Lung (tissue), 11 donors: ENCODE measurements at regions not wholly inside any gene's neighbourhood (a gene's known extent, or its start where the extent isn't known, plus 50 kb on each side); places are given as distances from the start of the nearest gene placed in this dataset.
A peak's percentile ranks its signal among the peaks of the same experiment; 100 is the strongest.

Source experiments
- ATAC-seq: fragments of 200-7000 bp; cut with Tn5 transposase; one replicate; pipeline ENCODE4 v1.9.1; 2020; ENCODE audit warnings: moderate number of reproducible peaks; ENCODE audit not compliant: insufficient read depth, low FRiP score
- DNase-seq, 3 donors: peaks; one replicate each; pipeline ENCODE4 v3.0.0-alpha.2; 2013 to 2017
- H3K27ac ChIP-seq, 2 donors: one replicate each; pipeline ENCODE4 v1.5.1; 2013; ENCODE audit warnings: mild to moderate bottlenecking in 2 of 2, moderate library complexity in 2 of 2, control low read depth in 1 of 2, inconsistent platforms in 1 of 2, low read depth in 1 of 2, low read length in 1 of 2
- H3K27me3 ChIP-seq, 3 donors: one replicate each; pipeline ENCODE4 v1.5.1; 2013; ENCODE audit warnings: low read length in 2 of 3; ENCODE audit not compliant: control insufficient read depth in 3 of 3, insufficient read depth in 3 of 3
- H3K36me3 ChIP-seq, 4 donors: one replicate each; pipeline ENCODE4 v1.5.1; 2013; ENCODE audit warnings: low read length in 4 of 4, mild to moderate bottlenecking in 1 of 4, moderate library complexity in 1 of 4; ENCODE audit not compliant: control insufficient read depth in 4 of 4, insufficient read depth in 4 of 4
- H3K4me1 ChIP-seq, 5 donors: one replicate each; pipeline ENCODE4 v1.5.1; 2013; ENCODE audit warnings: low read length in 5 of 5, mild to moderate bottlenecking in 2 of 5, moderate library complexity in 1 of 5; ENCODE audit not compliant: control insufficient read depth in 5 of 5, insufficient read depth in 5 of 5
- H3K4me3 ChIP-seq: one replicate; pipeline ENCODE4 v1.5.1; 2013; ENCODE audit warnings: mild to moderate bottlenecking, control low read depth, moderate library complexity
- H3K9ac ChIP-seq, 2 donors: one replicate each; pipeline ENCODE4 v1.5.1; 2013; ENCODE audit warnings: low read length in 2 of 2, control low read depth in 1 of 2; ENCODE audit not compliant: insufficient read depth in 1 of 2
- H3K9me3 ChIP-seq, 4 donors: one replicate each; pipeline ENCODE4 v1.5.1; 2013; ENCODE audit warnings: low read length in 3 of 4, mild to moderate bottlenecking in 1 of 4, moderate library complexity in 1 of 4; ENCODE audit not compliant: control insufficient read depth in 4 of 4, insufficient read depth in 3 of 4
- WGBS, 2 donors: extraction: QIAGEN DNeasy Blood & Tissue Kit; methylation state at CpG; one replicate each; pipeline ENCODE4 v1.1.7; 2013; 5-methylcytosine and 5-hydroxymethylcytosine counted together
- TF ChIP-seq, protein P1 (sequence below): IDR thresholded peaks from 2 replicates; pipeline ENCODE4 v1.5.1; 2012; ENCODE audit warnings: mild to moderate bottlenecking; ENCODE audit errors: control extremely low read depth, extremely low read depth
- donor health status: control.
- donor health status: control.
- donor health status: Bipolar disorder and iron deficiency.
- donor health status: healthy.
- donor health status: DM: yes; HTN: yes; CAD: no.

DNA sequence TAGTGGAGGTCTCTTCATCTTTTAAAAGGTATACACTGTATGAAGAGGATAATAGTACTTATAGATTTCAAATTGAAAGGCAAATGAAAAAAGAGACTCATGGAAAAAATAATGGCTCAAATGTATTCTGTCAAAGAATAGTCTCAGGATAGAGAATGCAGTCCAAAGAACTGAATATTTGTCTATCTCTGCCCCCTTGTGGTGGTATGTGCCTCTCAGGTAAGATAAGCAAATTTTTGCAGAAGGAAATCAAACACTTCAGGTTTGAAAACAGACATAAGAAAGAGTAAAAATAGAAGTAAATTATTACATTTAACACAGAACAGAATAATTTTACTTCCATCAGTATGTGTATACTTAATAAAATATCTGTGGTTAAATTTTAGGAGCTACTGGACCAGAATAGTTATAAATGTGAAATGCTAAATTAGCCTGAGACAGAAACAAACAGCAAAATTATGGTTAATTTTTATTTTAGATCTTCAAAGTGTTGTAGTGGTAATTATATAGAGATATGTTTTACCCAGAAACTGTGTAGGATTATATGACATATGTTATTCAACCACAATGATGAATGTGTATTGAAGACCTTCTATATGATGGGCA, 164.4 kb upstream of the PALMD start:
- ATAC-seq (peak; percentile 69), DNase-seq (peak; percentile 50 to 88 (median 83))
- peaks cover 0 to 5% (median 0%) of the 10 kb centered on the region in 4 donors for H3K9me3 ChIP-seq

DNA sequence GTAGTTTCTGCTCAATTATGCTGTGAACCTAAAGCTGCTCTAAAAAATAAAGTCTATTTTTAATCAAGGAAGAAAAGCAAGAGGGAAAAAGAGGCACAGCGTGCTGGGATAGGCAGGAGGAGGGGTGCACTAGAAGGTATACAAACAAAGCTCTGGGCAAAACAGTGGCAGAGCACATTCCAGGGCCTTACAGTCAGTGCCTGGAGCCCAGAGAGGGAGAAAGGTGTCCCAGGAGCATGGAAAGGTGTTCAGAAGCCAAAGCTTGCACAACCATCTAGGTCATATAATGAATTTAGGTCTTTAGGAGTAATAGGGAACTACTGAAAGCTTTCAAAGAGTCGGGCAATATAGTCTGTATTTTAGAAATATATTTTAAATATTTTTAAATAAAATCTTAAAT, 163.6 kb upstream of the PALMD start:
- peaks cover 0 to 9% (median 0%) of the 10 kb centered on the region in 5 donors for H3K4me1 ChIP-seq
- 87 to 94% methylated on average over 2 of the region's 2 CpGs for WGBS, 2 donors
- H3K9ac ChIP-seq: no peak overlapping the region
- H3K27ac ChIP-seq: no peak overlapping the region
- TF ChIP-seq, protein P1, sequence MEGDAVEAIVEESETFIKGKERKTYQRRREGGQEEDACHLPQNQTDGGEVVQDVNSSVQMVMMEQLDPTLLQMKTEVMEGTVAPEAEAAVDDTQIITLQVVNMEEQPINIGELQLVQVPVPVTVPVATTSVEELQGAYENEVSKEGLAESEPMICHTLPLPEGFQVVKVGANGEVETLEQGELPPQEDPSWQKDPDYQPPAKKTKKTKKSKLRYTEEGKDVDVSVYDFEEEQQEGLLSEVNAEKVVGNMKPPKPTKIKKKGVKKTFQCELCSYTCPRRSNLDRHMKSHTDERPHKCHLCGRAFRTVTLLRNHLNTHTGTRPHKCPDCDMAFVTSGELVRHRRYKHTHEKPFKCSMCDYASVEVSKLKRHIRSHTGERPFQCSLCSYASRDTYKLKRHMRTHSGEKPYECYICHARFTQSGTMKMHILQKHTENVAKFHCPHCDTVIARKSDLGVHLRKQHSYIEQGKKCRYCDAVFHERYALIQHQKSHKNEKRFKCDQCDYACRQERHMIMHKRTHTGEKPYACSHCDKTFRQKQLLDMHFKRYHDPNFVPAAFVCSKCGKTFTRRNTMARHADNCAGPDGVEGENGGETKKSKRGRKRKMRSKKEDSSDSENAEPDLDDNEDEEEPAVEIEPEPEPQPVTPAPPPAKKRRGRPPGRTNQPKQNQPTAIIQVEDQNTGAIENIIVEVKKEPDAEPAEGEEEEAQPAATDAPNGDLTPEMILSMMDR: no peak
- H3K36me3 ChIP-seq: no peaks in the 10 kb centered on the region
- DNase-seq (no peak), ATAC-seq (no peak)
- no peaks in the 10 kb centered on the region for H3K27me3 ChIP-seq
- peaks cover 0 to 5% (median 0%) of the 10 kb centered on the region in 4 donors for H3K9me3 ChIP-seq
- H3K4me3 ChIP-seq: no peak overlapping the region

More for the DNA sequence above, 164.4 kb upstream of the PALMD start:
- H3K4me3 ChIP-seq: no peak overlapping the region
- no peak overlapping the region for H3K9ac ChIP-seq
- TF ChIP-seq, protein P1: peak; percentile 47
- no peaks in the 10 kb centered on the region for H3K27me3 ChIP-seq
- H3K27ac ChIP-seq: no peak overlapping the region
- no peaks in the 10 kb centered on the region for H3K36me3 ChIP-seq
- peaks cover 0 to 9% (median 0%) of the 10 kb centered on the region in 5 donors for H3K4me1 ChIP-seq

DNA sequence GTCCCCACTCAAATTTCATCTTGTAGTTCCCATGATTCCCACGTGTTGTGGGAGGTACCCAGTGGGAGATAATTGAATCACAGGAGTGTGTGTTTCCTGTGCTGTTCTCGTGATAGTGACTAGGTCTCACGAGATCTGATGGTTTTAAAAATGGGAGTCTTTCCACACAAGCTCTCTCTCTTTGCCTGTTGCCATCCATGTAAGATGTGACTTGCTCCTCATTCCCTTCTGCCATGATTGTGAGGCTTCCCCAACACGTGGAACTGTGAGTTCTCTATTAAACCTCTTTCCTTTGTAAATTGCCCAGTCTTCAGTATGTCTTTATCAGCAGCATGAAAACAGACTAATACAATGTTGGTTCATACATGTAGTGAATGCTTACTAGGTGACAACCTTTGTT, 163.2 kb upstream of the PALMD start:
- H3K9ac ChIP-seq: no peak overlapping the region

More for the DNA sequence above, 163.2 kb upstream of the PALMD start:
- Histone ChIP-seq H3K4me3 (no peak overlapping the region), H3K36me3 (no peaks in the 10 kb centered on the region), H3K9me3 (peaks cover 0 to 5% (median 0%) of the 10 kb centered on the region in 4 donors), H3K4me1 (peaks cover 0 to 9% (median 0%) of the 10 kb centered on the region in 5 donors), H3K27me3 (no peaks in the 10 kb centered on the region), H3K27ac (no peak overlapping the region)
- ATAC-seq: no peak
- TF ChIP-seq, protein P1: no peak
- WGBS, 2 donors: 84 to 86% methylated on average over 4 of the region's 4 CpGs
- DNase-seq: no peak
